Embryonic facial prominence (tissue), 1 donor: ENCODE measurements at regions not wholly inside any gene's neighbourhood (a gene's known extent, or its start where the extent isn't known, plus 50 kb on each side); places are given as distances from the start of the nearest gene placed in this dataset.

Source experiments
- DNase-seq: peaks from one replicate; pipeline ENCODE4 v3.0.0-alpha.2; 2016; ENCODE audit errors: extremely low spot score

DNA sequence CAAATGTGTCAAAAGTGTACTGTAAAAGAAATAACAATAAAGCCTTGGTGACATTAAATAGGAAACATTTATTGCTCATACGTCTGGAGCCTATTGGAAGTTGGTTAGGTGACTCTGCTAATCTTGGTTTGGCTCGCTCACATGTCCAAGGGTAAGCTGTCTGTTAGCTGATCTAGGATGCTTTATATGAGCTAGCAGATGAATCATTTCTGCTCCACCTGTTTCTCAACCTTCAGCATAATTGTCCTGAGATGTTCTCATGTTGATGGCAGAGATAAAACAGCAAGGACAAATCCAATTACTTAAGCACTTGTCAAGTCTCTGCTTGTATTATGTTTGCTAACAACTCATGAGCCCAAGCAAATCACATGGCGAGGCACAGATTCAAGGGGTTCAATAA lies 56.0 kb upstream of the CD53 start:
- DNase-seq, result no peak

DNA sequence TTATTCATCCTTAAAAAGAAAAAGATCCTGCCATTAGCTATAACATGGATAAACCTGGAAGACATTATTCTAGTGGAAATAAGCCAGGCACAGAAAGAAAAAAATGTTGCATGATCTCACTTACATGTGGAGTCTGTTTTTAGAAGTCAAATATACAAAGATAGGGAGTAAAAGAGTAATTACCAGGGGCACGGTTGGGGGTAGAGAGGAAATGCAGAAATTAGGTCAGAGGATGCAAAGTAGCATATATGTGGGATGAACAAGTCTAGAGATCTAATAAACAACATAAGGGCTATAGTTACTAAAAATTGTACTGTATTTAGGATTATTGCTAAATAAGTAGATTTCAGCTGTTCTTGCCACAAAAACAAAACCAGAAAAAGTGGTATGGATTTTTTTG lies 61.4 kb upstream of the CD53 start:
- no peak for DNase-seq

DNA sequence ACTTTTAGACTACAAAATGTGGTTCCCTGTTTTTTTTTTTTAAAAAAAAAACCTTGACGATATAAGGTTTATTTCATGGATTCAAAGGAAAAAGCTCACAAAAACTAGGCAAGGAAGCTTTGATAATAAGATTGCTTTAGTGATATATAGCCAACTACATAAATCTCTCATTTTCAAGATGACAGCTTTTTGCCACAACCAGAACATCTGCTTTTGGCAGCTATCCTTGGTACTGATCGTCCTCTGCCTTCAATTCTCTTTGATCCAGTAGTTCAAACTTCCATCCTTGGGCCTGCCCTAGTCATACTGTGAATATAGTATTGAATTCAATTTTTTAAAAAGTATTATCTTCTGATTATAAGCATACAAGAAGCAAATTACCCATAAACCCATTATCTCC lies 72.9 kb upstream of the CD53 start:
- no peak for DNase-seq

DNA sequence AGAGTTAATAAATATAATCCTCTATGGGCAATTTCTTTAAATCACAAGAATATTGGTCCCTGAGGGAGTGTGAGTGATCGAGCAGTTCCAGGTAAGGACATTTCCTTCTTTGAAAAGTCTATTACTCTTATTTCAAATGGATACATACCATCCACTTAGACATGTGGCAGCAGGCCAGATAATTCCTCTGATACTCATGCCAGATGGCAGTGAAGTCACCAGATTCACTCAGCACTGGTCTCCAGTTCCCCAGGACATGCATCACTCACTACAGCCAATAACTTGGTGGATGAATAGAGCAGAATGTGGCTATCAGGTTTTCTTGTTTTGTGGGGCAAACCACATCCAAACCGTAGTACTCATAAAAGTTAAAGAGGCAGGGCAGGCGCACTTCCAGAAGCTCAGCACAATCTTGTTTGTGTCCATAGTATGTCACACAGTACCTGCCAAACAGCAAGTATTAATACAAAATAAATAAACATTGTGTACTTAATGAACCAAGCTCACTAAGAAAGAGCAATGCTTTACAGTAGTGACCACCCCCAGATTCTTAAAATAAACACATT lies 74.2 kb upstream of the CD53 start:
- no peak for DNase-seq

DNA sequence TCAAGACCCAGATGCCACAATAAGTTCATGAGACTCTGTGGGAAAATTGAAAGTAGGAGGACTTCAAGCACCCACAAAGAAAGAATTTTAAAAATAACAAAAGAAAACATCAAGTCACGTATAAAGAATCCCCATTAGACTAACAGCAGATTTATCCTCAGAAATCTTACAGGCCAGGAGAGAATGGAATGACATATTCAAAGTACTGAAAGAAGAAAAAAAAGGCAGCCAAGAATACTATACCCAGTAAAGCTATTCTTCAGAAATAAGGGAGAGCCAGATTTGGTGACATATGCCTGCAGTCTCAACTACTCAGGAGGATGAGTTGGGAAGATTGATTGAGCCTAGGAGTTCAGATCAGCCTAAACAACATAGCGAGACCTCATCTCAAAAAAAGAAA lies 84.3 kb upstream of the CD53 start:
- no peak for DNase-seq

DNA sequence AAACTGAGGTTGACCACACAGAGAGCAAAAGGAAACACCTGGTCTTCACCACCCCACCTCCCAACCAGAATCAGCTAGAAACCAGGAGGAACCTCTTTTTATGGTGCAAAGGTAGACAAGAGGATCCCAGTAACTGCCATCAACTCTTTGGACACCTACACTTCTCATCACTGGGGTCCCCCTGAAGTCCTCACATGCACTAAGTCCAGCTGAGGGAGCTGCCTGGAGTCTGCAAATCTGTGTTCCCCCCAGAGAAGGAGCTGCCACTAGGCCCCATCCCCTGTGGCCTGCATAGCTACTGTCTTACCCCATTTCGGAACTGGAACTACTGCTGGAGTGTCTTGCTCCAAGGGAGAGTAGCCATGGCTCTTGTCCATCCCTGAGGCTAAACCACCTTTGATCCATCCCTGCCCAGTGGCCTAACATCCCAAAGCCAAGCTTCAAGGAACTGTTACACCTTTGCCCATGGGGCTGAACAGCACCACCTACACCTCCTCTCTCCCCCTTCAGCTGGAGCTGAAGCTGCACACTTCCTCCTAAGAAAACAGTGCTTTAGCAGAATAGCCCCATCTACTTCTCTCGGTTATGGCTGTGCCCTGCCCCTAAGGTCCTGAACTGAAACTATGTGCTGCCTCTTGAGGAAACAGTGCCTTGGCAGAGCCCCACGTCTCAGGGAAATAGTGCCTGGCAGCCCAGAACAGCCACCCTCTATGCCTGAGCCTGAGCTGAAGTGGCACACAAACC lies 85.4 kb upstream of the CD53 start:
- no peak for DNase-seq

DNA sequence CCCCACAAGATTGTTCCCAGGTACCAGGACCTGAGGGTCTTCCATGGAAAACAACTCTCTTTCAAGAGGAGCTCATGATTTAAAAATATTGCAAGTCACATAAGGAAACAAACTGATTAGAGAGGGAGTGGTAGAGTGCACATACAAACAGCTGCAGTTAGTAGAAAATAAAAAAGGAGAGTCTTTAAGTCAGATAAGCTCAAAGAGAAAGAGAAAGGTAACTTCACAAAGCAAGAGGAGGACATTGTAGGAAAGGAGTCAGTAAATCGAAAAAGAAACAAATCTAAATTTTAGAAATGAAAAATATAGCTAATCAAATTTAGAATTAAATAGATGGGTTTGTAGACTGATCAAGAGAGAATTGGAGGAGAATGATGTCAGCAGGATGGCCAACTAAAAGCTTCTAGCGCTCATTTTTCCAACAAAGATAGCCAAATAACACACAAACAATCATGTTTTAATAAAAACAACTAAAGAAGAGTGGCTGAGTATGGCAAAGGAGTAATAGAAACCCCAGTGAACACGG lies 86.1 kb upstream of the CD53 start:
- DNase-seq, result no peak

DNA sequence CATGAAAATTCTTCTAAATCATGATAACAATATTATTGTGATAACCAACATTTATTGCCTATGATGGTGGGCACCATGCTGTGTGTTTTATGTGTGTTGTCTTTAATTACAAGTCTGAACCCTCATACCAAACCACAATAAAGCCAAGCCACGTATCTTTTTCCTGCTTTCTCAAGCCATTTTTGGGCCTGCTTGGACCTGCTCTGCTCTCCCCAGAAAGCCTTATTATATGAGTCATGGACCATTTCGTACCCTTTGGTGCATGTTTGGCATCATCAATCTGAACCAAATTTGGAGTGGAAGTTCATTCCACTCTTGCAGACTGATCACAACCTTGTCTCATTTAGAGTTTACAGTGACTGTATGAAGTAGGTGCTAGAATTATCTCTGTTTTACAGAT lies 87.3 kb upstream of the CD53 start:
- DNase-seq, result no peak

DNA sequence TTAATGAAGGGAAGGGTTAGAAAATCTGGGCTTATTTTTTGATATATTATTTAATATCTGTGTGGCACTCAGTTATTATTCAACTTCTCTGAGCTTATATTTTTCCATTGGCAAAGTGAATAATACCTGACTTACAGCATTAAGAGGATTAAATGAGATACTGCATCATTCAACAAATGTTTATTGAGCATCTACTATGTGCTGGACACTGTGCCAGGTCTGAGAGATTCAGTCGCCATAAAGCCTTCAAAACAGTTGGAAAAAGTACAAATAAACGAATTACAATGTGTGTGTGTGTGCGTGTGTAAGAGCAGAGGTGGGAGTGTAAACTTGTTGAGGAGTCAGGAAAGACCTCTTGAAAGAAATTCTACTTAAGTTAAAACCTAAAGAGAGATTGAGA lies 87.9 kb upstream of the CD53 start:
- no peak for DNase-seq

DNA sequence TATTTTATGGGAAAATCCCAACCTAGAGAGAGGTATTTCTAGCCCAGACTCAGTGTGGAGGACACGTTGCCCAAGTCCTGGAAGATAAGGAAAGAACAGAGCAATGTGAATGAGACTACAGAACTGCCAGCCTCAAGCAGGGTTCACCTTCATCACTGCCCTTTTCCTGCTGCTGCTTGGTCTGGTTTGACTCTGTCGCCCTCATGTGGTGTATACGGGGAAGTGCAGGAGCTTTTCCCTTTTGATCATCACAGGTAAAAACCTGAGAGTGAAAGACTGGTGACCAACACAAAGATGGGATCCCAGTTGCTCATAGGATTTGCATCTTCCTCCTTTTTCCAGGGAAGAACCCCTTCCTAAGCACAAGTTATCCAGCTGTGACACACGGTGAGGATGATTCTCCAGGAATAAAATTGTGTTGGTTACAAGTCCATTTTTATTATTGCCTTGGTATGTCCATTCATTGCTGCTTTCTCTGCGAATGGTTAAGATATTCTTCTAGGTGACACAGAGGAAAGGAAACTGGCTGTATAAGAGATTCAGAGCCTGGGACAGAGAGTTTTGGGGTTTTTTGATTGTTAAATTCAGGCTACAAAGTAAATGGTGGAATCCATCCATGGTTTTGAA lies 89.5 kb upstream of the CD53 start:
- DNase-seq, result peak; percentile 26

DNA sequence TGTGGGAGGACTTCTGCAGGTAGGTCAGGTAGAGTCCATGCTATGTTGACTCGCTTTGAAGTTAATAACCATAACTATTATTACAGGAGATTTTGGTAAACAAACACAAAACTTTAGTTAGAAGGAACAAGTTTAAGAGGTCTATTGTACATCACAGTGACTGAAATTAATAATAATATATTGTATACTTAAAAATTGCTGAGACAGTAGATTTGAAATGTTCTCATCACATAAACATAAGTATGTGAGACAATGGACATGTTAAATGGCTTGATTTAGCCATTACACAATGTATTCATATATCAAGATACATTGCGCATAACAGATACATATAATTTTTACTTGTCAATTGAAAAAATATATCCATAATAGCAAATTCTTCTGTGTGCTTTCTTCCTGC lies 91.4 kb upstream of the CD53 start:
- DNase-seq, result no peak

DNA sequence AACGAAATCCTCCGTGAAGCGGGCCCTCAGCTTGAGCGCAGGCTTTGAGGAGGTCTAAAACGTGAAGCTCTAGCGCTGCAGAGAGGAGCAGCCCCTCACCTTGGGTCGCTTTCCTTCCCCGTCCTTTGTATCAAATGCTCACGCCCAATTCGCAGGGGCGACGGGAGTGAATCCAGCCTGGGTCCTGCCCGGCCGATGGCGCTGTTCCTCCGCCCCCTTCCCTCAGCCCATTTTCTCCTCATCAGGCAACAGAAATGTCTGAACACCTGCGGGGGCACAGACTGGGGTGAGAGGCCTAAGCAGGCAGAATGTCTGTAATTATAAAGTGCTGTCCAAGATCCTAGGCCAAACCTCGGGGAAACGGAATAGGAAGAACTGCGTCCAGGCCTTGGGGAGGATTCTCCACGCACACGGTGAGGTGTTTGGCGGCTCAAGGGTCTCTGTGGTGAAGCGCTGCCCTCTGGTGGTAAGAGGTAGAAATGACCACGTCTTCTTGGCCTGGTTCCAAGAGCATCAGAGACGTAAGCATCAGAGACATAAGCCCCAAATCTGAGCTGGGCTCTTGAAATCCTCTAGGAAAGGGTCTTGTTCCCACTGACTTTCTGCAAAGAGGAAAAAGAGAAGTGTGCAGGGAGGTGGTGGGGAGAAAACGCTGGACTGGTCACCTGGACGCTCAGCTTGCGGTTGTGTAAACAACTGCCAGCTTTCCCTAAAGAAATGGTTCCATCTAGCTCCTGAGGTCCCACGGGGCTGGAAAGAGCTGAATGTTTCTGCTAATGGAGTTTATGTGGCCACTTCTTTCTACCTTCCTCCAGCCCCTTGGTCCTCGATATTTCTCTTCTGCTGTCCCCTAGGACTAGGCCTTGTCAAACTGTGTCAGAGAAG lies 92.1 kb upstream of the CD53 start:
- DNase-seq, result no peak

DNA sequence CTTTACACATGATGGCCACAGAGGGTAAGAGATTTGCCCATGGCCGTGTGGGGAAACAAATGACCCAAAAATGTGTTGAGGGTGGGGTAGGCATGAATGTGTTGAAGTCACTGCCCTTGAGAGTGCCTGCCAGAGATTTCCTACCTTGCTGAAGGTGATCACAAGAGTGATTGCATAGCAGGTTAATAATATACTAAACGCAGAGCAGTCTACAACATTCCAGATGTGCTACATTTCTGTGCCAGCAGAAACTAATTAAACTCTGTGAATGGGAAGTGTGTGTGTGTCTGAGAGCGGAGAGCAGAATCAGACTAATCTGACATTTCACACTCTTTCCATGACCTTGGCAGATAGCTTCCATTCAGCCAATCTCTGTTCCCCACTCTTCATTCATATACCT lies 93.3 kb upstream of the CD53 start:
- no peak for DNase-seq

DNA sequence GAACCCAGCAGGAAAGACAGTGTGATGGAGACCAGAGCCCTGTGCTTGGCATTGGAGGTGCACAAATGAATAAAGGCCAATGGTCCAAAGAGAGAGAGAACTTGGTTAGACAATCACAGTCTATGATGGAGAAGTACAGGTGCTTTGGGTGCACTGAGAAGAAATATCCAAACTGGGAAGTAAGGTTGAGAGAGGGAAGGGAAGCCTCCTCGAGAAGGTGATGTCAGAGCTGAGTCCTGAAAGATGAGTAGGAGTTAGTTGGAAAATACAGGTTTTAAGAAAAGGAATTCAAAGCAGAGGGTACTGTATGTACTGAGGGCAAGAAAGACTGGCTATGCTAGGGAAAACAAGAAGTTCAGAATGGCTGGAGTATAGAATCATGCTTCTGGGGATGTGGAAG lies 94.1 kb upstream of the CD53 start:
- no peak for DNase-seq

DNA sequence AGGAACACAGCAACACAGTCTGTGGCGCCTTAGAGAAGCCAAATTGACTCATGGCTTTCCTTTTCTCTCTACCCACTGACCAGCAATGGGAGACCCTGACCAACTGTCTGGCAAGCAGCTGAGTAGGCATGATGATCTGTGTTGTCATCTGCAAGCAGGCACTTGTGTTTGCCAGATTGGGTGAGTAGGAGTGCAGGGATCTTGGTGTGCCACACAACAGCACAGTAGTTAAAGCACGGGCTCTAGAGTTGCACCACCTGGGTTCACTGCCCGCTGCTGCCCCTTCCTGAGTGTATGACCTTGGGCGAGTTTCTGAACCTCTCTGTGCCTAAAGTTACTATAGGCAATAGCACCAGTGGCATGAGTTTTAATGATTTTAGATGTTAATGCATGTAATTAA lies 95.7 kb upstream of the CD53 start:
- no peak for DNase-seq

DNA sequence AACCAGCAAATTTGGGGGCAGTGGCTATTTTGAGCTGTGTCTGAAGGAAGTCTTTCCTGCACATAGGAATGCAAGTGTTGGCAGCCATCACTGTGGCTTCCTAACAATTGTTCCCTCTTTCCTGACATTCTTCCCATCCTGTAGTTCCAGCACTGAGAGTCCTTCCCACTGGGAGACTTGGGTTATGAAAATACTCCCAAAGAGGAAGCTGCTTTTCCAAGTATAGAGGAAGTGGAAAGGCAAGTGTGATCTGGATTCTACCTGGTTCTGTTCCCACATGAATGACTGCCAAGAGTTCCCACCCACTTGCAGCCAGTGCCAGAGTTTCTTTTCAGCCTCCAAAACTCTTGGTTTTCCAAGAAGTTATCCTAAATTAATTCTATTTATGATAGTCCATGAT lies 98.5 kb upstream of the CD53 start:
- DNase-seq, result no peak

DNA sequence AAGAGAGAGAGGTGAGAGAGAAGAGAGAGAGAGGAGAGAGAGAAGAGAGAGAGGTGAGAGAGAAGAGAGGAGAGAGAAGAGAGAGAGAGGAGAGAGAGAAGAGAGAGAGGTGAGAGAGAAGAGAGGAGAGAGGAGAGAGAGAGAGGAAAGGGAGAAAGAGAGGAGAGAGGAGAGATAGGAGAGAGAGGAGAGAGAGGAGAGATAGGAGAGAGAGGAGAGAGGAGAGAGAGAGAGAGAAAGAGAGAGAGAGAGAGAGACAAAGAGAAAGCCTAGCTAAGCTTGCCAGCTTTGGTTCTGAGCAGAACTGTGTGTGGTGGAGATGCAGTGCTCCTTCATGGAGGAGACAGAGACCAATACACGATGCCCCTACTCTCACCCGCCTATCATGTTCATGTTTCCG lies 99.1 kb upstream of the KCNA3 start:
- no peak for DNase-seq

DNA sequence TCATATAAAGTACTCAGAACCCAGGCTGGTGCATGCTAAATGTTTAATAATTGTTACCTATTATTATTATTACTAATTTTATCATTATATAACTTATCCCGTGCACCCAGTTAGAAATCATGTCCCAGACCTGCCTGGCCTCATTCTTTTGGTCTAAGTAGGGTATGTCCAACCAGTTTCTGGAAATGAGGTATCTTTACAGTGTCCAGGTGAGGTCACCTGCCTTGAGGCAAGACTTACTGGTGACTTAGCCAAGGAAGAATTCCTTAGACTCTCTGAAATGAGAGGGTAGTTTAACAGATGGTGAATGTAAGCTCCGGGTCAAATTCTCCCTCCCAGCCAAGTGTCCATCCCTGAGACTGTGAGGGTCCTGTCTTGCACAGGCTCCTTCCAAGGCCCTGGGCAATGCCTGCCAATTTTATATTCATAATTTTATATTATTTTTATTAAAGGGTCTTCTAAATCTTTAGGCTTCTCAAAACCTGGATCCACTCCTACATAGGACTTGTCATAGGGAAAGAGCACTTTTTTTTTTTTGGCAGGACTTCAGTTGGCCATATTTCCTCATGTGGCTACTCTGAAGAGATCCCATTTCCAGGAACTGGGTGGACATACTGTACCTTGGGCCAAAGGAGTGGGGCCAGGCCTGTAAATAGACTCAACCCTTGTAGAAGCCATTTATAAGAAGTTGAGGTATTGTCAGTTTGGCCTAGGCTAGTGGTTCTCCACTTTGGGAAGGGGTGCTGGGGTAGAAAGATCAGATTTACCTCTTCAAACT lies 96.7 kb upstream of the KCNA3 start:
- DNase-seq, result no peak

DNA sequence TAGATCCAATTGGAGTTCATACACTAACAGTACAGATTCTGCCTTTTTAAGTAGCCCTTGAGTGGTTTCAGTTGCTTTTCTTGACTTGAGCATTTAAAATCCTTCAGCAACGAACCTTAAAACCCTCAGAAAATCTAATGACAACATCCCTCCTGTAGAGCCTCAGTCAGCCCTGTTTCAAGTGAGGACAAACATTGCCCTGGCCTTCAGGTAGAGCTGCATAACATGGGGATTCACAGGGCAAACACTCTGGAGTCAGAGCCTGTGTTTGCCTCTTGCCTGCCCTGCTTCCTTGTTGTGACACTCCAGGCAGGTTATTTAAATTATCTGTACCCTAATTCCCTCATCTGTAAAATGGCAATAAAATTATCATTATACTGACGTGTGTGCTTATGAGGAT lies 96.1 kb upstream of the KCNA3 start:
- DNase-seq, result no peak

DNA sequence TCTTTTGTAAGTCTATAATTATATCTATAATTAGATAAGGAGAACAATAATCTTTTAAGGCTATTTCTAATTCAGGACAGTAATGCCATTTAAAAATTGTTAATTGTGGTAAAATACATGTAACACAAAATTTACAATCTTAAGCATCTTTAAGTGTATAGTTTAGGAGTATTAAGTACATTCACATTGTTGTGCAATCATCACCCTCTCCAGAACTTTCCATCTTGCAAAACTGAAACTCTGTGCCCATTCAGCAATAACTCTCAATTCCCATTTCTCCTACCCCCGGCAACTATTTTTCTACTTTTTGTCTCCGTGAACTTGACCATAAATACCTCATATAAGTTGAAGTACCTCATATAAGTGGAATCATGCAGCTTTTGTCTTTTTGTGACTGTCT lies 93.9 kb upstream of the KCNA3 start:
- no peak for DNase-seq

DNA sequence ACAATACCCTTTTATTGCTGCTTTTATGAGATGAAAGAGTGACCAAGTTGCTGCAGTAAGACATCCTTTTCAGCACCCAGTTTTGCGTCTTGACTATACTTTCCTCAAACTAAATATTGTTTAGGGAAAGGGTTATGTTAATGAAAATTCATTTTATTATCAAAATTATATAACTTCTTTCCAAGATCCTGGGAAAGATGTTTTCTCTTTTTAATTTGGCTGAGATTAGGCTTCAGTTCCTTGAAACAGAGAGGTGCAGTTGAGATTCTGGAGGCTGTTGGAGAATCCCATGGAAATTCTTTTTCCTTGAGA lies 91.6 kb upstream of the KCNA3 start:
- DNase-seq, result no peak
